ENCODE measurements at regions not wholly inside any gene's neighbourhood (a gene's known extent, or its start where the extent isn't known, plus 50 kb on each side); places are given as distances from the start of the nearest gene placed in this dataset.
"Not testable (repeated sequence)": the region's sequence is repeated elsewhere in the genome, so short reads cannot be mapped to it uniquely, and the experiment has no call there.

- DNase-seq (ENCODE audit: low read depth in 1 of 2, low spot score in 1 of 2) = no peak
Measured at GRCh38 chr11:129503646-129504045, 128.0 kb downstream of the BARX2 start.

- DNase-seq (ENCODE audit: low read depth in 1 of 2, low spot score in 1 of 2) = no peak
Measured at GRCh38 chr11:129505266-129505665, 129.6 kb downstream of the BARX2 start.

- no peak for DNase-seq (ENCODE audit: low read depth in 1 of 2, low spot score in 1 of 2)
Measured at GRCh38 chr11:129508163-129508562, 132.5 kb downstream of the BARX2 start.

- DNase-seq (ENCODE audit: low read depth in 1 of 2, low spot score in 1 of 2) = no peak
Measured at GRCh38 chr11:129528296-129528695, 152.6 kb downstream of the BARX2 start.

- no peak for DNase-seq (ENCODE audit: low read depth in 1 of 2, low spot score in 1 of 2)
Measured at GRCh38 chr11:129530154-129530895, 154.7 kb downstream of the BARX2 start.

- DNase-seq (ENCODE audit: low read depth in 1 of 2, low spot score in 1 of 2) = no peak
Measured at GRCh38 chr11:129533395-129533794, 157.7 kb downstream of the BARX2 start.

- no peak for DNase-seq (ENCODE audit: low read depth in 1 of 2, low spot score in 1 of 2)
Measured at GRCh38 chr11:129536338-129536737, 160.7 kb downstream of the BARX2 start.

GRCh38 chr11:129538323-129538722, 162.7 kb downstream of the BARX2 start:
- DNase-seq (ENCODE audit: low read depth in 1 of 2, low spot score in 1 of 2) = no peak

GRCh38 chr11:129543515-129544290, 168.1 kb downstream of the BARX2 start:
- DNase-seq (ENCODE audit: low read depth in 1 of 2, low spot score in 1 of 2) = no peak

GRCh38 chr11:129544691-129545090, 169.0 kb downstream of the BARX2 start:
- no peak for DNase-seq (ENCODE audit: low read depth in 1 of 2, low spot score in 1 of 2)

- no peak for DNase-seq (ENCODE audit: low read depth in 1 of 2, low spot score in 1 of 2)
Measured at GRCh38 chr11:129546266-129546665, 170.6 kb downstream of the BARX2 start.

- no peak for DNase-seq (ENCODE audit: low read depth in 1 of 2, low spot score in 1 of 2)
Measured at GRCh38 chr11:129557421-129557820, 181.8 kb downstream of the BARX2 start.

GRCh38 chr11:129569007-129569406, 193.4 kb downstream of the BARX2 start:
- DNase-seq (ENCODE audit: low read depth in 1 of 2, low spot score in 1 of 2) = no peak

- DNase-seq (ENCODE audit: low read depth in 1 of 2, low spot score in 1 of 2) = not testable (repeated sequence)
Measured at GRCh38 chr11:129572667-129573066, 197.0 kb downstream of the BARX2 start.

GRCh38 chr11:129573161-129573560, 197.5 kb downstream of the BARX2 start:
- no peak for DNase-seq (ENCODE audit: low read depth in 1 of 2, low spot score in 1 of 2)

- DNase-seq (ENCODE audit: low read depth in 1 of 2, low spot score in 1 of 2) = no peak
Measured at GRCh38 chr11:129574431-129574830, 198.8 kb downstream of the BARX2 start.

- no peak for DNase-seq (ENCODE audit: low read depth in 1 of 2, low spot score in 1 of 2)
Measured at GRCh38 chr11:129576652-129577051, 201.0 kb downstream of the BARX2 start.

- no peak for DNase-seq (ENCODE audit: low read depth in 1 of 2, low spot score in 1 of 2)
Measured at GRCh38 chr11:129578006-129578405, 202.4 kb downstream of the BARX2 start.

GRCh38 chr11:129580278-129580677, 204.6 kb downstream of the BARX2 start:
- no peak for DNase-seq (ENCODE audit: low read depth in 1 of 2, low spot score in 1 of 2)

- no peak for DNase-seq (ENCODE audit: low read depth in 1 of 2, low spot score in 1 of 2)
Measured at GRCh38 chr11:129584316-129584715, 208.7 kb downstream of the BARX2 start.

- DNase-seq (ENCODE audit: low read depth in 1 of 2, low spot score in 1 of 2) = no peak
Measured at GRCh38 chr11:129589190-129589860, 213.7 kb downstream of the BARX2 start.
